Neural progenitor cell (in vitro differentiated cells): ENCODE measurements at regions not wholly inside any gene's neighbourhood (a gene's known extent, or its start where the extent isn't known, plus 50 kb on each side); places are given as distances from the start of the nearest gene placed in this dataset.

Source experiments
- DNase-seq: peaks from one replicate; pipeline ENCODE4 v3.0.0-alpha.2; 2016; ENCODE audit warnings: low spot score
- H2AFZ ChIP-seq: fragments of 200-600 bp; sonication (generic); replicated peaks from 2 replicates; pipeline ENCODE4 v1.6.1; 2016; ENCODE audit warnings: antibody characterized with exemption
- H3F3A ChIP-seq: fragments of 200-600 bp; sonication (generic); 2 replicates; pipeline ENCODE4 v1.6.1; 2016; ENCODE audit warnings: antibody characterized with exemption, low read depth
- H3K27ac ChIP-seq: fragments of 200-600 bp; sonication (generic); 2 replicates; pipeline ENCODE4 v1.5.1; 2016; ENCODE audit warnings: mild to moderate bottlenecking
- H3K27me3 ChIP-seq: fragments of 200-600 bp; sonication (generic); 2 replicates; pipeline ENCODE4 v1.6.1; 2016; ENCODE audit warnings: mild to moderate bottlenecking, moderate library complexity
- H3K36me3 ChIP-seq: fragments of 200-600 bp; sonication (generic); 2 replicates; pipeline ENCODE4 v1.5.1; 2016
- H3K4me1 ChIP-seq: fragments of 200-600 bp; sonication (generic); 2 replicates; pipeline ENCODE4 v1.6.1; 2016; ENCODE audit warnings: mixed run types
- H3K4me2 ChIP-seq: fragments of 200-600 bp; sonication (generic); 2 replicates; pipeline ENCODE4 v1.6.1; 2016
- H3K4me3 ChIP-seq: fragments of 200-600 bp; sonication (generic); 2 replicates; pipeline ENCODE4 v1.5.1; 2016
- H3K79me2 ChIP-seq: fragments of 200-600 bp; sonication (generic); 2 replicates; pipeline ENCODE4 v1.6.1; 2016; ENCODE audit warnings: low read depth
- H3K9ac ChIP-seq: fragments of 200-600 bp; sonication (generic); 2 replicates; pipeline ENCODE4 v1.6.1; 2016
- H3K9me3 ChIP-seq: fragments of 200-600 bp; sonication (generic); 2 replicates; pipeline ENCODE4 v1.5.1; 2016; ENCODE audit warnings: low read depth
- H4K20me1 ChIP-seq: fragments of 200-600 bp; sonication (generic); 2 replicates; pipeline ENCODE4 v1.6.1; 2016; ENCODE audit warnings: low read depth
- H3K27ac Mint-ChIP-seq: 3 replicates; pipeline ENCODE4 v1.8.0; 2021; ENCODE audit warnings: mixed read lengths
- H3K27me3 Mint-ChIP-seq: 2 replicates; pipeline ENCODE4 v1.8.0; 2022; ENCODE audit warnings: low read depth, mild to moderate bottlenecking, inconsistent platforms, moderate library complexity, mixed read lengths; ENCODE audit not compliant: insufficient read depth
- H3K36me3 Mint-ChIP-seq: 3 replicates; pipeline ENCODE4 v1.8.0; 2021; ENCODE audit warnings: mixed read lengths
- H3K4me1 Mint-ChIP-seq: 3 replicates; pipeline ENCODE4 v1.8.0; 2021; ENCODE audit warnings: mixed read lengths
- H3K4me3 Mint-ChIP-seq: 3 replicates; pipeline ENCODE4 v1.8.0; 2021; ENCODE audit warnings: mild to moderate bottlenecking, moderate library complexity, mixed read lengths
- H3K9me3 Mint-ChIP-seq: 3 replicates; pipeline ENCODE4 v1.8.0; 2020; ENCODE audit warnings: mixed read lengths
- CTCF ChIP-seq: fragments of 200-600 bp; sonication (generic); IDR thresholded peaks from 2 replicates; pipeline ENCODE4 v1.5.1; 2017; ENCODE audit warnings: antibody characterized with exemption, mild to moderate bottlenecking
- EZH2 ChIP-seq: fragments of 200-600 bp; sonication (generic); IDR thresholded peaks from 2 replicates; pipeline ENCODE4 v1.6.1; 2017; ENCODE audit warnings: antibody characterized with exemption, mild to moderate bottlenecking, moderate library complexity
- EZH2phosphoT487 ChIP-seq: fragments of 200-600 bp; sonication (generic); IDR thresholded peaks from 2 replicates; pipeline ENCODE4 v1.6.1; 2017; ENCODE audit warnings: antibody characterized with exemption

- no peaks in the 10 kb centered on the region for H3K79me2 ChIP-seq
- H3K27ac Mint-ChIP-seq = no peak overlapping the region
- H3K36me3 ChIP-seq = no peaks in the 10 kb centered on the region
Observed at GRCh38 chr1:14138135-14138506, 438.1 kb downstream of the PRDM2 start.

GRCh38 chr1:14138687-14139086, 438.7 kb downstream of the PRDM2 start:
- Mint-ChIP-seq H3K27me3 (peaks cover 4% of the 10 kb centered on the region), H3K27ac (no peak overlapping the region), H3K36me3 (no peaks in the 10 kb centered on the region)

More at GRCh38 chr1:14138135-14138506, 438.1 kb downstream of the PRDM2 start:
- no peaks in the 10 kb centered on the region for H3K9me3 ChIP-seq
- no peaks in the 10 kb centered on the region for H3K27me3 ChIP-seq
- no peaks in the 10 kb centered on the region for H4K20me1 ChIP-seq
- no peak overlapping the region for H3K4me3 ChIP-seq
- no peaks in the 10 kb centered on the region for H3K9me3 Mint-ChIP-seq
- no peak overlapping the region for H3K4me2 ChIP-seq
- H3K4me1 Mint-ChIP-seq = peaks cover 25% of the 10 kb centered on the region
- no peak overlapping the region for H3K9ac ChIP-seq
- H3K27ac ChIP-seq = no peak overlapping the region
- H3K36me3 Mint-ChIP-seq = no peaks in the 10 kb centered on the region
- H2AFZ ChIP-seq = no peak overlapping the region
- TF ChIP-seq CTCF = no peak
- TF ChIP-seq EZH2phosphoT487 = no peak
- peaks cover 4% of the 10 kb centered on the region for H3K27me3 Mint-ChIP-seq
- no peak overlapping the region for H3K4me3 Mint-ChIP-seq
- peaks cover 17% of the 10 kb centered on the region for H3K4me1 ChIP-seq
- no peaks in the 10 kb centered on the region for H3F3A ChIP-seq
- DNase-seq = no peak

GRCh38 chr1:14140831-14141401, 440.9 kb downstream of the PRDM2 start:
- H3K36me3 Mint-ChIP-seq = no peaks in the 10 kb centered on the region
- no peak overlapping the region for H3K9ac ChIP-seq
- no peak for DNase-seq
- no peaks in the 10 kb centered on the region for H3K9me3 Mint-ChIP-seq
- H3K79me2 ChIP-seq = no peaks in the 10 kb centered on the region
- no peak overlapping the region for H3K4me3 ChIP-seq
- TF ChIP-seq CTCF (no peak), EZH2 (no peak), EZH2phosphoT487 (no peak)
- no peak overlapping the region for H3K27ac Mint-ChIP-seq
- peaks cover 25% of the 10 kb centered on the region for H3K4me1 Mint-ChIP-seq
- H3K4me2 ChIP-seq = no peak overlapping the region
- no peak overlapping the region for H2AFZ ChIP-seq
- no peaks in the 10 kb centered on the region for H3K27me3 ChIP-seq
- no peaks in the 10 kb centered on the region for H3F3A ChIP-seq
- no peaks in the 10 kb centered on the region for H3K9me3 ChIP-seq
- no peaks in the 10 kb centered on the region for H4K20me1 ChIP-seq
- H3K36me3 ChIP-seq = no peaks in the 10 kb centered on the region
- H3K27me3 Mint-ChIP-seq = peaks cover 4% of the 10 kb centered on the region
- H3K4me3 Mint-ChIP-seq = no peak overlapping the region
- H3K27ac ChIP-seq = no peak overlapping the region
- H3K4me1 ChIP-seq = peaks cover 15% of the 10 kb centered on the region

More at GRCh38 chr1:14138687-14139086, 438.7 kb downstream of the PRDM2 start:
- Histone ChIP-seq H2AFZ (no peak overlapping the region), H3F3A (no peaks in the 10 kb centered on the region), H3K9me3 (no peaks in the 10 kb centered on the region), H3K4me2 (no peak overlapping the region), H3K27ac (no peak overlapping the region), H3K4me1 (peaks cover 17% of the 10 kb centered on the region), H3K4me3 (no peak overlapping the region), H3K27me3 (no peaks in the 10 kb centered on the region), H3K9ac (no peak overlapping the region), H3K36me3 (no peaks in the 10 kb centered on the region), H3K79me2 (no peaks in the 10 kb centered on the region), H4K20me1 (no peaks in the 10 kb centered on the region)
- no peak for DNase-seq
- H3K9me3 Mint-ChIP-seq = no peaks in the 10 kb centered on the region
- no peak overlapping the region for H3K4me3 Mint-ChIP-seq
- peaks cover 28% of the 10 kb centered on the region for H3K4me1 Mint-ChIP-seq
- TF ChIP-seq EZH2 (no peak), EZH2phosphoT487 (no peak), CTCF (no peak)
